ENCODE measurements at regions not wholly inside any gene's neighbourhood (a gene's known extent, or its start where the extent isn't known, plus 50 kb on each side); places are given as distances from the start of the nearest gene placed in this dataset.

DNA sequence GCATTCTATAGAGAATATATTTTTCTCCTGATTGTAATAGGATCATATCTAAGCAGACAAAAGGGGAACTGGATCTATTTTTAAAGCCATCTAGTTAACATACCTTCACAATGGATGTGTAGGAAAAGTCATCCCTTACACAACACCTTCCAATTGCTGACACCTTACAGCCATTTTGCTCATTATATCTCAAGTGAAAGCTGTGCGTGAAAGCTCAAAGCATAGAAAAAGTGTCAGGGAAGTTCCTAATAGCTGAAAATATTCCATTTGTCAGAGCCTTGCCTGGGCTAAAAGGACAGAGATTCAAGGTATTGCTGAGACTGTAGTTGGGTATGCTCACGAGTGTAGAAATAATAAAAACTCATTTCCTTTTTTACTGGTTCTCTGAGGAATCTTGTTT lies 340.6 kb upstream of the KLHL1 start:
- Histone ChIP-seq H3K9me3 (ENCODE audit: control insufficient read depth, low read depth, low read length) (no peaks in the 10 kb centered on the region), H3K27ac (ENCODE audit: insufficient read length, low read depth, low read length) (no peak overlapping the region), H4K5ac (ENCODE audit: insufficient read length, low read depth, low read length) (no peak overlapping the region), H2BK15ac (ENCODE audit: low read depth, low read length) (no peak overlapping the region), H4K91ac (ENCODE audit: insufficient read length, low read depth, low read length) (no peak overlapping the region), H3K4me2 (ENCODE audit: insufficient read depth, insufficient read length, low read length) (no peak overlapping the region), H2AFZ (ENCODE audit: low read length) (no peak overlapping the region), H4K20me1 (ENCODE audit: control insufficient read depth, insufficient read depth, insufficient read length) (no peaks in the 10 kb centered on the region), H2AK5ac (ENCODE audit: insufficient read length, low read length) (no peak overlapping the region), H3K9ac (ENCODE audit: extremely low read depth, insufficient read length, low read length) (no peak overlapping the region), H3K4ac (ENCODE audit: low read depth, low read length) (no peak overlapping the region), H3K14ac (ENCODE audit: insufficient read depth, low read length) (no peak overlapping the region), H3T11ph (ENCODE audit: low read length) (no peak overlapping the region), H2BK5ac (ENCODE audit: insufficient read length, low read length) (no peak overlapping the region), H4K8ac (replicated peaks; ENCODE audit: insufficient read length, low read depth, low read length) (no peak overlapping the region), H2BK12ac (ENCODE audit: insufficient read length, low read depth, low read length) (no peak overlapping the region), H2BK20ac (ENCODE audit: low read depth, low read length, poor library complexity, severe bottlenecking) (no peak overlapping the region), H3K23ac (ENCODE audit: insufficient read length, low read depth, low read length) (no peak overlapping the region), H3K79me2 (ENCODE audit: insufficient read depth, low read length) (no peaks in the 10 kb centered on the region), H2BK120ac (ENCODE audit: low read depth, low read length, poor library complexity, severe bottlenecking) (no peak overlapping the region), H3K23me2 (ENCODE audit: insufficient read length, low read depth, low read length, poor library complexity, severe bottlenecking) (no peaks in the 10 kb centered on the region), H3K18ac (ENCODE audit: insufficient read length, low read depth, low read length) (no peak overlapping the region), H3K56ac (ENCODE audit: insufficient read length, low read depth, low read length) (no peak overlapping the region), H3K27me3 (ENCODE audit: insufficient read depth, low read length) (no peaks in the 10 kb centered on the region), H3K4me1 (ENCODE audit: insufficient read depth, low read length) (no peaks in the 10 kb centered on the region), H3K79me1 (ENCODE audit: insufficient read depth, low read depth, low read length, poor library complexity, severe bottlenecking) (no peaks in the 10 kb centered on the region)
- Mint-ChIP-seq H3K27me3 (ENCODE audit: low read depth) (no peaks in the 10 kb centered on the region), H3K9me3 (no peaks in the 10 kb centered on the region), H3K4me1 (peaks cover 2 to 3% of the 10 kb centered on the region in 2 experiments; a peak in 1 of 4 replicates), H3K4me3 (no peak overlapping the region), H3K27ac (no peak overlapping the region), H3K36me3 (ENCODE audit: insufficient read depth in 1 of 3, low read depth in 3 of 3) (no peaks in the 10 kb centered on the region)
- no peak for DNase-seq
- no CpG with 5 or more reads among the region's 2 CpGs for WGBS (ENCODE audit: extremely low coverage, insufficient read length, low lambda C conversion rate)
- TF ChIP-seq, protein P1, sequence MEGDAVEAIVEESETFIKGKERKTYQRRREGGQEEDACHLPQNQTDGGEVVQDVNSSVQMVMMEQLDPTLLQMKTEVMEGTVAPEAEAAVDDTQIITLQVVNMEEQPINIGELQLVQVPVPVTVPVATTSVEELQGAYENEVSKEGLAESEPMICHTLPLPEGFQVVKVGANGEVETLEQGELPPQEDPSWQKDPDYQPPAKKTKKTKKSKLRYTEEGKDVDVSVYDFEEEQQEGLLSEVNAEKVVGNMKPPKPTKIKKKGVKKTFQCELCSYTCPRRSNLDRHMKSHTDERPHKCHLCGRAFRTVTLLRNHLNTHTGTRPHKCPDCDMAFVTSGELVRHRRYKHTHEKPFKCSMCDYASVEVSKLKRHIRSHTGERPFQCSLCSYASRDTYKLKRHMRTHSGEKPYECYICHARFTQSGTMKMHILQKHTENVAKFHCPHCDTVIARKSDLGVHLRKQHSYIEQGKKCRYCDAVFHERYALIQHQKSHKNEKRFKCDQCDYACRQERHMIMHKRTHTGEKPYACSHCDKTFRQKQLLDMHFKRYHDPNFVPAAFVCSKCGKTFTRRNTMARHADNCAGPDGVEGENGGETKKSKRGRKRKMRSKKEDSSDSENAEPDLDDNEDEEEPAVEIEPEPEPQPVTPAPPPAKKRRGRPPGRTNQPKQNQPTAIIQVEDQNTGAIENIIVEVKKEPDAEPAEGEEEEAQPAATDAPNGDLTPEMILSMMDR (conservative IDR thresholded peaks at IDR 0.05), result no peak
